Hepatocyte (in vitro differentiated cells): ENCODE measurements at regions not wholly inside any gene's neighbourhood (a gene's known extent, or its start where the extent isn't known, plus 50 kb on each side); places are given as distances from the start of the nearest gene placed in this dataset.

Experiments
- CTCF ChIP-seq: fragments of 200-600 bp; sonication (generic); IDR thresholded peaks from 2 replicates; pipeline ENCODE4 v1.5.1; 2016; ENCODE audit warnings: antibody characterized with exemption, mild to moderate bottlenecking; ENCODE audit not compliant: poor library complexity
- EZH2 ChIP-seq: fragments of 200-600 bp; sonication (generic); IDR thresholded peaks from 2 replicates; pipeline ENCODE4 v1.6.1; 2016; ENCODE audit warnings: antibody characterized with exemption, mild to moderate bottlenecking, borderline replicate concordance

- TF ChIP-seq CTCF = no peak
- TF ChIP-seq EZH2 = no peak
Measured at GRCh38 chr4:10183462-10183861, 66.9 kb upstream of the WDR1 start.
